ENCODE measurements at regions not wholly inside any gene's neighbourhood (a gene's known extent, or its start where the extent isn't known, plus 50 kb on each side); places are given as distances from the start of the nearest gene placed in this dataset.
A peak's percentile ranks its signal among the peaks of the same experiment; 100 is the strongest.

GRCh38 chr19:16000024-16000663 is 51.3 kb downstream of the OR10H4 start:
- H3K4me1 ChIP-seq, result peaks cover 7 to 17% (median 9%) of the 10 kb centered on the region in 4 donors
- DNase-seq, result no peak
- WGBS, 2 donors, result 75% methylated on average over 10 of the region's 10 CpGs
- ATAC-seq (ENCODE audit: low FRiP score in 2 of 2), result no peak
- TF ChIP-seq POLR2A (IDR thresholded peaks at IDR 0.05), result no peak
- no peak for TF ChIP-seq POLR2AphosphoS5 (IDR thresholded peaks at IDR 0.05)
- no peak for TF ChIP-seq EP300 (IDR thresholded peaks at IDR 0.05)
- TF ChIP-seq, protein P1, sequence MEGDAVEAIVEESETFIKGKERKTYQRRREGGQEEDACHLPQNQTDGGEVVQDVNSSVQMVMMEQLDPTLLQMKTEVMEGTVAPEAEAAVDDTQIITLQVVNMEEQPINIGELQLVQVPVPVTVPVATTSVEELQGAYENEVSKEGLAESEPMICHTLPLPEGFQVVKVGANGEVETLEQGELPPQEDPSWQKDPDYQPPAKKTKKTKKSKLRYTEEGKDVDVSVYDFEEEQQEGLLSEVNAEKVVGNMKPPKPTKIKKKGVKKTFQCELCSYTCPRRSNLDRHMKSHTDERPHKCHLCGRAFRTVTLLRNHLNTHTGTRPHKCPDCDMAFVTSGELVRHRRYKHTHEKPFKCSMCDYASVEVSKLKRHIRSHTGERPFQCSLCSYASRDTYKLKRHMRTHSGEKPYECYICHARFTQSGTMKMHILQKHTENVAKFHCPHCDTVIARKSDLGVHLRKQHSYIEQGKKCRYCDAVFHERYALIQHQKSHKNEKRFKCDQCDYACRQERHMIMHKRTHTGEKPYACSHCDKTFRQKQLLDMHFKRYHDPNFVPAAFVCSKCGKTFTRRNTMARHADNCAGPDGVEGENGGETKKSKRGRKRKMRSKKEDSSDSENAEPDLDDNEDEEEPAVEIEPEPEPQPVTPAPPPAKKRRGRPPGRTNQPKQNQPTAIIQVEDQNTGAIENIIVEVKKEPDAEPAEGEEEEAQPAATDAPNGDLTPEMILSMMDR (IDR thresholded peaks at IDR 0.05), result no peak
- H3K9me3 ChIP-seq, result no peaks in the 10 kb centered on the region
- no peak overlapping the region for H3K27ac ChIP-seq
- no peak overlapping the region for H3K4me3 ChIP-seq
- H3K27me3 ChIP-seq, result no peaks in the 10 kb centered on the region
- H3K36me3 ChIP-seq, result no peaks in the 10 kb centered on the region

DNA sequence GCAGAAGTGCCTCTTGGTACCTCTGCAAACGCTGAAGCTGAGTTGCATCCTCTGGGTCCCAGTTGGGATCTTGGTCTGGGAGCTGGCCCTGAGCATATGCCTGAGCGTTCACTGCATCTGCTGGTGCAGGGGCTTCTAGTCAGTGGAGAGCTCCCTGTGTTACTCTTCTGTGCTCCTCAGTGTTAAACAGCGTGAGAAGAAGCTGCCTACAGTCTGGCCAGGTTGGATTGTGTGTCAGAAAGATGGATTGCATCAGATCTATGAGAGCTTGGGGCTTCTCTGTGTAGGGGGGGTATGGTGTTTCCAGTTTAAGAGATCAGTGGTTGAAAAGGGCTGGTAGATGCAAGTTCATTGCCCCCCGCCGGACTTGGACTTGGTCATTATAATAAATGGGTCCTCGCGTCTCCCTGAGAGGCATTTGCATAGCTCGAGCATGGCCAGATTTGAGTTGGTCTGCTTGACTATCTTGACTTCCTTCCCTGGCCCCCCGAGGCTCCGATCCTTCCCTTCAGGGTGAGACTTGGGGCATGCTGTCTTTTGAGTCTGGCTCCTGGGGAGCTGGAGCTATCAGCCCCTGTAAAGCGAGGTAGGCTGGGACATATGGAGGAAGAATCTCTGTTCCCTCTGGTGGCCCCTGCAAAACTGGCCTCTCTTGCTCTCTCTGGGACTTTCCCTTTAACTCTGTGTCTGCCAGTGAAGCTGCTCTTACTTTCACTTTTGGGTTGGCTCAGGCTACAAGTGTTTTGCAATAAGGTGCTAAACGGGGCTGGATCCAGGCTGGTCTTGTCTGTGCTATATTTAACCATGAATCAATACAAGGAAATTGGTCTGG is 52.9 kb downstream of the OR10H4 start:
- Histone ChIP-seq H3K27ac (peak overlapping the region in 2 of 4 donors; percentile 11 to 13), H3K4me3 (peak overlapping the region in 3 of 4 donors; percentile 26 to 45 (median 42)), H3K27me3 (no peaks in the 10 kb centered on the region), H3K36me3 (no peaks in the 10 kb centered on the region), H3K9me3 (no peaks in the 10 kb centered on the region), H3K4me1 (peaks cover 7 to 17% (median 9%) of the 10 kb centered on the region in 4 donors)
- ATAC-seq (ENCODE audit: low FRiP score in 2 of 2) (peak; percentile 25 to 74), DNase-seq (no peak)
- WGBS, 2 donors, result 27 to 31% methylated on average over 12 of the region's 12 CpGs
- no peak for TF ChIP-seq EP300 (IDR thresholded peaks at IDR 0.05)
- no peak for TF ChIP-seq POLR2AphosphoS5 (IDR thresholded peaks at IDR 0.05)
- no peak for TF ChIP-seq POLR2A (IDR thresholded peaks at IDR 0.05)
- TF ChIP-seq, protein P1 (IDR thresholded peaks at IDR 0.05), result no peak

DNA sequence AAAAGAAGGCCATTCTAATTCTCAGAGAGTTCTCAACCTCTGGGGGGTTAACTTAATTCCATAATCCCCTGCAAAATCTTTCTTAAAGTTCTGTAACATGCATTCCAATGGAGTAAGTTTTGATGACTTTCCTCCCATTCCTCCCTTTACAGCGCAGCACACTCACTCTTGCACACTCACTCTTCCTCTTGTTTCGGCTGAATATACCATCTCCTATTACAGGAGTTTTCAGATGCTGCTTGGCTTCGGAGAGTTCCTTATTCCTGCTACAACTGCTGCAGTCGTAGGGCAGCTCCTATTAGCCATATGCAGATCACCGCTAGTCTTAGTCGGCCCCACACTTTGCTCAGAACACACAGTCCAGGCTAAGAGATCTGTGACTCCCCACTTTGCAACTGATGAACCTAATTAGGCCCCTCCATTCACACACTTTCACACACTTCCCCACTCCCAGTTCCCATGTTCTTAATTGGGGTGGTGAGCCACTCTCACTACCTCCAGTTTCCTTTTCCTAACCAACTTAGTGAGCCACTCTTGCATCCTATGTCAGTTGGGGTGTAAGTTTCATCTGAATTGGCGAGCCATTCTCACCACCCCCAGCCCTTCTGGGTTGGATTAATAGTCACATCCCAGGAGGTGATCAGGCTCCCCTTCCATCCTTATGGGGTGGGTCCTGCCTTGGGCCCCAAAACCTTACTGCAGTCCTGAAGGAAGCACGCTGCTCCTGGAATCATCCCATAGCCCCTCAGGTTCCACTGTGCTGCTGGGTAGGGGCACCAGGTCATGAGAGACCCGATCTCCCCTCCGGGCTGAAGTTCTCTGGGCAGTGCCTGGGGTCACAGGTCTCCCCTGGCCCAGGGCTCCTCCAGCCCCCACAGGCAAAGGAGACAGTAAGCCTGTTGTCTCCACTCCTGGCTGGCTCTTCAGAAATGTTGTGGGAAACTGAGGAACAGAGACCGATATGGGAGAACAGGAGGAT is 53.9 kb downstream of the OR10H4 start:
- no peak for DNase-seq
- Histone ChIP-seq H3K27me3 (no peaks in the 10 kb centered on the region), H3K4me3 (peak overlapping the region in 3 of 4 donors; percentile 26 to 45 (median 42)), H3K4me1 (peaks cover 7 to 17% (median 9%) of the 10 kb centered on the region in 4 donors), H3K36me3 (no peaks in the 10 kb centered on the region), H3K27ac (peak overlapping the region in 1 of 4 donors; percentile 11), H3K9me3 (no peaks in the 10 kb centered on the region)
- 66 to 75% methylated on average over 9 to 10 of the region's 11 CpGs for WGBS, 2 donors
- peak in 1 of 2 donors; percentile 24 for ATAC-seq (ENCODE audit: low FRiP score in 2 of 2)
- TF ChIP-seq, protein P1 (IDR thresholded peaks at IDR 0.05), result no peak
- TF ChIP-seq POLR2A (IDR thresholded peaks at IDR 0.05) (no peak), EP300 (IDR thresholded peaks at IDR 0.05) (no peak), POLR2AphosphoS5 (IDR thresholded peaks at IDR 0.05) (no peak)

DNA sequence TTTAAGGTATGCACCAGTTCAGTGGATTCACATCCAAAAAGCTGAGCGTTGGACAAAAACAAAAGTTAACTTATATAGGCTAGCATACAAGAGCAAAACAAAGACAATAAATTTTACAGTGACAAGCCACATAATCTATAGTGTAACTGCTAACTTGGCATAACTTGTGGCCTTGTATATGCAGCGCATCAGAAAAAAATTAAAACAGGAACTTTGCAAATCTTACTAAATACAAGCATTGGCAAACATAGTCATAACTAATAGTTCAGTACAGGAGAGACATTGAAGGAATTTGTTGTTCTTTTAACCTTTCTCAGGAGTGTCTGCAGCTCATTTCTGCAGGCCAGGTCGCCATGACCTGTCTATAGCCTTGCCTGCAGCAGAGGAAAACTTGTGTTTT is 54.6 kb downstream of the OR10H4 start:
- H3K4me1 ChIP-seq, result peaks cover 7 to 17% (median 9%) of the 10 kb centered on the region in 4 donors
- no peaks in the 10 kb centered on the region for H3K27me3 ChIP-seq
- H3K36me3 ChIP-seq, result no peaks in the 10 kb centered on the region
- no peak for ATAC-seq (ENCODE audit: low FRiP score in 2 of 2)
- TF ChIP-seq, protein P1 (IDR thresholded peaks at IDR 0.05), result no peak
- TF ChIP-seq EP300 (IDR thresholded peaks at IDR 0.05), result no peak
- TF ChIP-seq POLR2A (IDR thresholded peaks at IDR 0.05), result no peak
- no peak for TF ChIP-seq POLR2AphosphoS5 (IDR thresholded peaks at IDR 0.05)
- DNase-seq, result no peak
- H3K27ac ChIP-seq, result no peak overlapping the region
- 83 to 86% methylated on average over 3 of the region's 3 CpGs for WGBS, 2 donors
- H3K9me3 ChIP-seq, result no peaks in the 10 kb centered on the region
- H3K4me3 ChIP-seq, result no peak overlapping the region

Measured in upper lobe of left lung (tissue), 6 donors.